PC-9 (cell line): ENCODE measurements at regions not wholly inside any gene's neighbourhood (a gene's known extent, or its start where the extent isn't known, plus 50 kb on each side); places are given as distances from the start of the nearest gene placed in this dataset.

Experiments used
- BruUV-seq: library from RNA; stranded (reverse); fragments of 400-500 nt; replicated peaks from 2 replicates; lab custom pipeline; 2021; lab: Mats Ljungman, UMichigan
- CTCF ChIA-PET: fragments of 300-600 bp; sonication (Branson Sonifier 250); formaldehyde crosslinking; loops from one replicate; lab custom pipeline; 2022; ENCODE audit warnings: antibody characterized with exemption; lab: Charles Lee
- POLR2A ChIA-PET: fragments of 300-600 bp; sonication (Branson Sonifier 250); formaldehyde crosslinking; loops from one replicate; lab custom pipeline; 2022; ENCODE audit warnings: antibody characterized with exemption; ENCODE audit not compliant: unreplicated experiment; lab: Charles Lee
- DNase-seq, 2 experiments: peaks; one replicate each; pipeline versions ENCODE4 v3.0.0 to v3.0.0-alpha.2; 2015 to 2022; ENCODE audit warnings: mixed read lengths in 1 of 2
- H2AFZ ChIP-seq: fragments of 200-600 bp; sonication (generic); 2 replicates; pipeline ENCODE4 v1.8.1; 2017; ENCODE audit warnings: antibody characterized with exemption
- H3F3A ChIP-seq: fragments of 200-600 bp; sonication (generic); 2 replicates; pipeline ENCODE4 v1.8.1; 2017; ENCODE audit warnings: antibody characterized with exemption, mild to moderate bottlenecking, low read depth; ENCODE audit not compliant: insufficient read depth
- H3K27ac ChIP-seq: fragments of 200-600 bp; sonication (generic); 2 replicates; pipeline ENCODE4 v1.6.1; 2016; ENCODE audit warnings: mixed run types
- H3K27me3 ChIP-seq: fragments of 200-600 bp; sonication (generic); 2 replicates; pipeline ENCODE4 v1.6.1; 2016; ENCODE audit warnings: low read depth, mixed run types; ENCODE audit not compliant: insufficient read depth
- H3K36me3 ChIP-seq: fragments of 200-600 bp; sonication (generic); 2 replicates; pipeline ENCODE4 v1.6.1; 2016; ENCODE audit warnings: low read depth, mixed run types
- H3K4me1 ChIP-seq: fragments of 200-600 bp; sonication (generic); replicated peaks from 2 replicates; pipeline ENCODE4 v1.6.1; 2016; ENCODE audit warnings: mixed run types; ENCODE audit not compliant: insufficient read depth
- H3K4me2 ChIP-seq: fragments of 200-600 bp; sonication (generic); 2 replicates; pipeline ENCODE4 v1.6.1; 2017; ENCODE audit warnings: mixed run types
- H3K4me3 ChIP-seq: fragments of 200-600 bp; sonication (generic); 2 replicates; pipeline ENCODE4 v1.6.1; 2016; ENCODE audit warnings: mixed run types
- H3K79me2 ChIP-seq: fragments of 200-600 bp; sonication (generic); 2 replicates; pipeline ENCODE4 v1.6.1; 2017; ENCODE audit warnings: low read depth, mixed run types
- H3K9me2 ChIP-seq: fragments of 200-600 bp; sonication (generic); 2 replicates; pipeline ENCODE4 v1.8.1; 2017; ENCODE audit warnings: mild to moderate bottlenecking; ENCODE audit not compliant: insufficient read depth
- H3K9me3 ChIP-seq: fragments of 200-600 bp; sonication (generic); 2 replicates; pipeline ENCODE4 v1.8.1; 2016; ENCODE audit warnings: low read depth; ENCODE audit not compliant: insufficient read depth
- H4K20me1 ChIP-seq: fragments of 200-600 bp; sonication (generic); 2 replicates; pipeline ENCODE4 v1.8.1; 2017; ENCODE audit not compliant: insufficient read depth
- EZH2 ChIP-seq: fragments of 200-600 bp; sonication (generic); IDR thresholded peaks from 2 replicates; pipeline ENCODE4 v1.8.0; 2017; ENCODE audit warnings: antibody characterized with exemption, low read depth
- intact Hi-C: fragments of 100-400 bp; cut with micrococcal nuclease; formaldehyde crosslinking; loops from one replicate; pipeline ENCODE4 v1.10.0; 2022; ENCODE audit not compliant: unreplicated experiment
- TF ChIP-seq, protein P1 (sequence below): fragments of 200-600 bp; sonication (generic); conservative IDR thresholded peaks from 2 replicates; pipeline ENCODE4 v1.6.1; 2017; ENCODE audit warnings: mixed run types, antibody characterized with exemption, mild to moderate bottlenecking, moderate library complexity

DNA sequence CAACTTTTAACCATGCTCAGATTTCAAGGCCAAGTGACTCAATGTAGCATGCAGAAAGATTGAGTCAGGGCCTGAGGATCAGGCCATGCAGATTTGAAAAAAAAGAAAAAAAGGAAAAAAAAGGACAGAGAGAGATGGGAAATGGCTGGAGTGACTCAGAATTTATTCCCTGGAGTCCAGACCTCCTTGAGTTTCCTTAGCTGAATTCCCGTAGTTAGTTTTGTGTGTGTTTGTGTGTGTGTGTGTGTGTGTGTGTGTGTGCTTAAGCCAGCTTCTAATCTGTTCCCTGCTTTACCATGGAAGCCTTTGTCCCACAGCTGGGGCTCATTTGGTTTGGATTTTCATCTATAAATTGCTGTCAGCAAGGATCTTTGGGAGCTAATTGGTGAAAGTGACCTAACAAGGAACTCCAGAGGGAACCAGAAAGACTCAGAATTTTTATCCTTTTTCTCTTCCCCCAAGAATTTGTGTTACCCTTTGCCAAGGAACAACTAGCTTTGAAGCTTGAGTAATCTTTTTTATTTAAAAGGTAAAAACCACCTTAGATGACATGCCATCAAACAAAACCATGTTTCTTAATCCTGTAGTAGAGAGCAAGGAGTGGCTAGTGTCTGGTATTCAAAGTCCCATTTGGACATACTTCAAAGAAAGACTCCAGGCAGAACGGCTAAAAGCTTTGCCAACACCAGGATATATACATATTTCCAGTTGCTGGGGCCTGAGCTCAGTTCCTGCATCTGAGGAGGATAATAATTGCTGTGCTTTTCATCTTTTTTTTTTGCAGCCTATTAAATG is 109.0 kb upstream of the DDIT4L start:
- no peaks in the 10 kb centered on the region for H3K79me2 ChIP-seq
- no peaks in the 10 kb centered on the region for H4K20me1 ChIP-seq
- H3F3A ChIP-seq, result no peaks in the 10 kb centered on the region
- H3K4me1 ChIP-seq, result no peaks in the 10 kb centered on the region
- TF ChIP-seq EZH2, result no peak
- TF ChIP-seq, protein P1, sequence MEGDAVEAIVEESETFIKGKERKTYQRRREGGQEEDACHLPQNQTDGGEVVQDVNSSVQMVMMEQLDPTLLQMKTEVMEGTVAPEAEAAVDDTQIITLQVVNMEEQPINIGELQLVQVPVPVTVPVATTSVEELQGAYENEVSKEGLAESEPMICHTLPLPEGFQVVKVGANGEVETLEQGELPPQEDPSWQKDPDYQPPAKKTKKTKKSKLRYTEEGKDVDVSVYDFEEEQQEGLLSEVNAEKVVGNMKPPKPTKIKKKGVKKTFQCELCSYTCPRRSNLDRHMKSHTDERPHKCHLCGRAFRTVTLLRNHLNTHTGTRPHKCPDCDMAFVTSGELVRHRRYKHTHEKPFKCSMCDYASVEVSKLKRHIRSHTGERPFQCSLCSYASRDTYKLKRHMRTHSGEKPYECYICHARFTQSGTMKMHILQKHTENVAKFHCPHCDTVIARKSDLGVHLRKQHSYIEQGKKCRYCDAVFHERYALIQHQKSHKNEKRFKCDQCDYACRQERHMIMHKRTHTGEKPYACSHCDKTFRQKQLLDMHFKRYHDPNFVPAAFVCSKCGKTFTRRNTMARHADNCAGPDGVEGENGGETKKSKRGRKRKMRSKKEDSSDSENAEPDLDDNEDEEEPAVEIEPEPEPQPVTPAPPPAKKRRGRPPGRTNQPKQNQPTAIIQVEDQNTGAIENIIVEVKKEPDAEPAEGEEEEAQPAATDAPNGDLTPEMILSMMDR, result no peak
- H3K27ac ChIP-seq, result no peak overlapping the region
- no peak overlapping the region for H3K4me3 ChIP-seq
- no peak for DNase-seq
- intact Hi-C loops, result no loop called here
- H2AFZ ChIP-seq, result no peak overlapping the region
- no peaks in the 10 kb centered on the region for H3K27me3 ChIP-seq
- H3K9me2 ChIP-seq, result no peaks in the 10 kb centered on the region
- no peak overlapping the region for H3K4me2 ChIP-seq
- POLR2A ChIA-PET, result no interaction called here
- BruUV-seq, result no TSS peak
- CTCF ChIA-PET, result interaction anchor here (0.7 kb wide), 1 partner anchor 603 kb away, joined by 3 read pairs; no protein-coding TSS in a partner anchor
- H3K36me3 ChIP-seq, result no peaks in the 10 kb centered on the region
- no peaks in the 10 kb centered on the region for H3K9me3 ChIP-seq

DNA sequence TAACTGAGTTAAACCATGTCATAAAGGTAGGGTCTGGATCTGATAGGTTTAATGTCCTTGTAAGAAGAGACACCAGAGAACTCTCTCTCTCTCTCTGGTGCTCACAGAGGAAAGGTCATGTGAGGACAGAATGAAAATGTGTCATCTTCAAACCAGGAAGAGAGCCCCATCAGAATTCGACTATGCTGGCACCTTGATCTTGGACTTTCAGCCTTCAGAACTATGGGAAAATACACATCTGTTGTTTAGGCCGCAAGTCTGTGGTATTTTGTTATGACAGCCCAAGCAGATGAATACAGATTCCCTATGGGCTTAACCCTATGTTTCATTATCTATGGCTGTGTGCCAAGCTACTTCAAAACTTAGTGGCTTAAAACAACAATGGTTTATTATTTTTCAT is 105.5 kb upstream of the DDIT4L start:
- H2AFZ ChIP-seq, result no peak overlapping the region
- BruUV-seq, result no TSS peak
- no peak overlapping the region for H3K4me3 ChIP-seq
- intact Hi-C loops, result no loop called here
- H3K36me3 ChIP-seq, result no peaks in the 10 kb centered on the region
- POLR2A ChIA-PET, result no interaction called here
- H3K9me3 ChIP-seq, result no peaks in the 10 kb centered on the region; the same call in 1 of the 2 replicates
- no peaks in the 10 kb centered on the region for H3K4me1 ChIP-seq
- no peaks in the 10 kb centered on the region for H3K79me2 ChIP-seq
- DNase-seq, result no peak
- H4K20me1 ChIP-seq, result no peaks in the 10 kb centered on the region
- H3F3A ChIP-seq, result no peaks in the 10 kb centered on the region
- no peak overlapping the region for H3K27ac ChIP-seq
- CTCF ChIA-PET, result no interaction called here
- no peaks in the 10 kb centered on the region for H3K9me2 ChIP-seq
- H3K4me2 ChIP-seq, result no peak overlapping the region
- TF ChIP-seq, protein P1, result no peak
- no peak for TF ChIP-seq EZH2
- no peaks in the 10 kb centered on the region for H3K27me3 ChIP-seq

DNA sequence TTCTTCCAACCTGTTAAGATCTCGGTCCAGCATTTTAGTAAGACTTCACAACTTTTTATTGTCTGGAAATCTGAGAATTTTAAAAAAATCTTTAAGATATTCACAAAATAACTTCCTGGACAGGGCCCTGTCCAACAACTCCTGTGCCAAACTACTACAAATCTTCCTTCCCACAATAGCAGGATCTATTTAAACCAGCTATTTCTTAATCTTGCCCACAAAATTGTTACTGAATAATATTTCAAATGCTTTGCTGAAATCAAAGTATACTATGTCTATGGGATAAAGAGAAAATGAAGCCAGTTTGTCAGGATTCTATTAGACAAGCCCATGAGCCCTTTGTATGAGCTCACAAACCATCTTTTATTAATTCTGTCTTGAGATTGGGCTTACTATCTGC is 104.1 kb upstream of the DDIT4L start:
- intact Hi-C loops, result no loop called here
- Histone ChIP-seq H3K4me1 (0 out of 2 replicates have a peak, but pooled peaks cover 2% of the 10 kb centered on the region), H3F3A (no peaks in the 10 kb centered on the region), H3K4me2 (no peak overlapping the region), H3K27me3 (no peaks in the 10 kb centered on the region), H3K9me3 (no peaks in the 10 kb centered on the region; the same call in 1 of the 2 replicates), H3K27ac (no peak overlapping the region), H4K20me1 (no peaks in the 10 kb centered on the region), H3K79me2 (no peaks in the 10 kb centered on the region), H3K4me3 (no peak overlapping the region), H2AFZ (no peak overlapping the region), H3K36me3 (no peaks in the 10 kb centered on the region), H3K9me2 (no peaks in the 10 kb centered on the region)
- ChIA-PET POLR2A (no interaction called here), CTCF (no interaction called here)
- TF ChIP-seq EZH2, result no peak
- TF ChIP-seq, protein P1, result no peak
- no TSS peak for BruUV-seq
- no peak for DNase-seq
